KMS-11 (cell line): ENCODE measurements at regions not wholly inside any gene's neighbourhood (a gene's known extent, or its start where the extent isn't known, plus 50 kb on each side); places are given as distances from the start of the nearest gene placed in this dataset.

Experiments used
- H2AFZ ChIP-seq: fragments of 200-600 bp; sonication (generic); 2 replicates; pipeline ENCODE4 v1.6.1; 2016; ENCODE audit warnings: antibody characterized with exemption, mixed run types, low read depth
- H3K27ac ChIP-seq: fragments of 200-600 bp; sonication (generic); 2 replicates; pipeline ENCODE4 v1.6.1; 2016; ENCODE audit warnings: mild to moderate bottlenecking, mixed run types
- H3K27me3 ChIP-seq: fragments of 200-600 bp; sonication (generic); 2 replicates; pipeline ENCODE4 v1.6.1; 2017; ENCODE audit warnings: mild to moderate bottlenecking, low read depth, mixed run types, moderate library complexity; ENCODE audit not compliant: insufficient read depth
- H3K36me3 ChIP-seq: fragments of 200-600 bp; sonication (generic); 2 replicates; pipeline ENCODE4 v1.6.1; 2017; ENCODE audit warnings: mild to moderate bottlenecking, mixed run types; ENCODE audit not compliant: insufficient read depth
- H3K4me1 ChIP-seq: fragments of 200-600 bp; sonication (generic); 2 replicates; pipeline ENCODE4 v1.6.1; 2016; ENCODE audit warnings: mild to moderate bottlenecking, low read depth, mixed run types; ENCODE audit not compliant: poor library complexity, severe bottlenecking
- H3K4me2 ChIP-seq: fragments of 200-600 bp; sonication (generic); 2 replicates; pipeline ENCODE4 v1.7.0; 2016; ENCODE audit warnings: mild to moderate bottlenecking, mixed run types
- H3K4me3 ChIP-seq: fragments of 200-600 bp; sonication (generic); IDR thresholded peaks from 2 replicates; pipeline ENCODE4 v1.6.1; 2017; ENCODE audit warnings: low read depth, low read length, mixed read lengths; ENCODE audit not compliant: insufficient read depth
- H3K79me2 ChIP-seq: fragments of 200-600 bp; sonication (generic); 2 replicates; pipeline ENCODE4 v1.6.1; 2016; ENCODE audit warnings: low read depth, mixed run types; ENCODE audit not compliant: insufficient read depth
- H3K9ac ChIP-seq: fragments of 200-600 bp; sonication (generic); 2 replicates; pipeline ENCODE4 v1.6.1; 2016; ENCODE audit warnings: mild to moderate bottlenecking, mixed run types
- H4K20me1 ChIP-seq: fragments of 200-600 bp; sonication (generic); 2 replicates; pipeline ENCODE4 v1.6.1; 2016; ENCODE audit warnings: mild to moderate bottlenecking, mixed run types; ENCODE audit not compliant: insufficient read depth
- CTCF ChIP-seq: fragments of 200-600 bp; sonication (generic); conservative IDR thresholded peaks from 2 replicates; pipeline ENCODE4 v1.6.1; 2017; ENCODE audit warnings: low read depth, mild to moderate bottlenecking, antibody characterized with exemption, low read length, moderate library complexity, mixed read lengths

- H2AFZ ChIP-seq, result no peak overlapping the region
- no peak overlapping the region for H3K9ac ChIP-seq
- no peaks in the 10 kb centered on the region for H3K36me3 ChIP-seq
- no peak for TF ChIP-seq CTCF
- H4K20me1 ChIP-seq, result no peaks in the 10 kb centered on the region
- no peak overlapping the region for H3K27ac ChIP-seq
- H3K4me1 ChIP-seq, result no peaks in the 10 kb centered on the region
- H3K79me2 ChIP-seq, result no peaks in the 10 kb centered on the region
- H3K4me2 ChIP-seq, result no peak overlapping the region
- no peaks in the 10 kb centered on the region for H3K27me3 ChIP-seq
- H3K4me3 ChIP-seq, result no peak overlapping the region
Measured at GRCh38 chr15:87219650-87220615, 1036.6 kb downstream of the NTRK3 start.

DNA sequence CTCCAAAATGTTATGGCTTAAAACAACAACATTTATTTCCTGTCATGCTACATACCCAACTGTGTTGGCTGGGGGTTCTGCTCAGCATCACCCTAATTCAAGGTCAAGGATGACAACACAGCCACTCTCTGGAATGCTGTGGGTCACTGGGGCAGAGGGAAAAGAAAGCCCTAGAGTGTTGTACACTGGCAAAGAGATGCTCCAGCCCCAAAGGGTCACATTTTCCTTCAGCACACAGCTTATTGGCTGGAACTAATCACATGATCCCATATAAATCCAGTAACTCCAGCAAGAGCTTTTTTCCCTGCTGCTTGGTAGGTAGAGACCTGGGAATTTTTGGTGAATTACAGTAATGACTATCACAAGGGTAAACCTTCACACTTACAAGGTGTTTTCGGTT, 1041.4 kb downstream of the NTRK3 start:
- Histone ChIP-seq H3K4me1 (no peaks in the 10 kb centered on the region), H2AFZ (no peak overlapping the region), H3K4me2 (no peak overlapping the region), H3K4me3 (no peak overlapping the region), H4K20me1 (no peaks in the 10 kb centered on the region), H3K36me3 (no peaks in the 10 kb centered on the region), H3K9ac (no peak overlapping the region), H3K27ac (no peak overlapping the region), H3K27me3 (no peaks in the 10 kb centered on the region), H3K79me2 (no peaks in the 10 kb centered on the region)
- no peak for TF ChIP-seq CTCF

DNA sequence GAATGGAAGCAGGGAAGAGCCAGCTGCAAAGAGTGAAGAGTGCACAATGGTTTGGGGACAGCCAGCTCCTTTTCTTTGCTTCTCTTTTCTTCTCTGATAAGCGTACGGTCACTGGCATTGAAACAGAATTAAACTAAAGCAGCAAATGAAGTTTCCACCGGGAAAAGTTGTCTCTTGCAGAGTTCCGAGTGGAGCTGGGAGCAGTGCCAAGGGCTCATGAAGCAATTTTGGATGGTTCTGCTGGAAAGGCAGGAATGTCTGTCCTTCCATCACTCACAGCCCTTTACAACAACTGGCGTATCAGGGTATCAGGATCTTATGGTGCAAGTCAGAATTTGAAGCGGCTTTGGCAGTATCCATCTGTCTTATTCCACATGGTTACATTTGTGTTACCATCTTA, 1042.9 kb downstream of the NTRK3 start:
- no peaks in the 10 kb centered on the region for H3K27me3 ChIP-seq
- no peak overlapping the region for H3K4me2 ChIP-seq
- H3K36me3 ChIP-seq, result no peaks in the 10 kb centered on the region
- TF ChIP-seq CTCF, result no peak
- no peak overlapping the region for H3K27ac ChIP-seq
- H3K79me2 ChIP-seq, result no peaks in the 10 kb centered on the region
- H3K9ac ChIP-seq, result no peak overlapping the region
- H3K4me3 ChIP-seq, result no peak overlapping the region
- H2AFZ ChIP-seq, result no peak overlapping the region
- no peaks in the 10 kb centered on the region for H3K4me1 ChIP-seq
- H4K20me1 ChIP-seq, result no peaks in the 10 kb centered on the region

- Histone ChIP-seq H3K27me3 (no peaks in the 10 kb centered on the region), H4K20me1 (no peaks in the 10 kb centered on the region), H3K4me3 (no peak overlapping the region), H3K4me1 (no peaks in the 10 kb centered on the region), H3K27ac (no peak overlapping the region), H2AFZ (no peak overlapping the region), H3K9ac (no peak overlapping the region), H3K4me2 (no peak overlapping the region), H3K79me2 (no peaks in the 10 kb centered on the region), H3K36me3 (no peaks in the 10 kb centered on the region)
- TF ChIP-seq CTCF, result no peak
Measured at GRCh38 chr15:87212041-87212440, 1044.5 kb downstream of the NTRK3 start.
